HepG2 (cell line): ENCODE measurements at regions not wholly inside any gene's neighbourhood (a gene's known extent, or its start where the extent isn't known, plus 50 kb on each side); places are given as distances from the start of the nearest gene placed in this dataset.
"Not testable (repeated sequence)": the region's sequence is repeated elsewhere in the genome, so short reads cannot be mapped to it uniquely, and the experiment has no call there.

Experiments
- ARNT ChIP-seq: fragments of 450-650 bp; IDR thresholded peaks from 2 replicates; pipeline ENCODE4 v1.6.1; 2017
- MAZ ChIP-seq, 2 experiments: sonication (generic) in 1 of 2; formaldehyde crosslinking in 1 of 2; IDR thresholded peaks; 2 replicates each; pipeline versions ENCODE4 v1.5.0 to v1.6.1; 2012 to 2020; ENCODE audit warnings: low read depth in 2 of 2, mild to moderate bottlenecking in 2 of 2, borderline replicate concordance in 1 of 2, improper control_type of control experiment in 1 of 2, low read length in 1 of 2, missing genetic modification reagents in 1 of 2, moderate library complexity in 1 of 2
- POLR2AphosphoS2 ChIP-seq: IDR thresholded peaks from 2 replicates; pipeline ENCODE4 v1.6.1; 2011; ENCODE audit warnings: low read depth, low read length, improper control_type of control experiment
- POLR2AphosphoS5 ChIP-seq: IDR thresholded peaks from 2 replicates; pipeline ENCODE4 v1.6.1; 2012; ENCODE audit warnings: low read depth, low read length
- TAF1 ChIP-seq: sonication (generic); formaldehyde crosslinking; IDR thresholded peaks from 2 replicates; pipeline ENCODE4 v1.4.0; 2020; ENCODE audit warnings: missing genetic modification reagents
- ZNF12 ChIP-seq: sonication (generic); formaldehyde crosslinking; IDR thresholded peaks from 2 replicates; pipeline ENCODE4 v1.5.0; 2020; ENCODE audit warnings: missing genetic modification reagents
- TF ChIP-seq, protein P1 (sequence below): sonication (generic); formaldehyde crosslinking; IDR thresholded peaks from 2 replicates; pipeline ENCODE4 v1.5.0; 2020; ENCODE audit warnings: mild to moderate bottlenecking, missing genetic modification reagents, moderate library complexity

DNA sequence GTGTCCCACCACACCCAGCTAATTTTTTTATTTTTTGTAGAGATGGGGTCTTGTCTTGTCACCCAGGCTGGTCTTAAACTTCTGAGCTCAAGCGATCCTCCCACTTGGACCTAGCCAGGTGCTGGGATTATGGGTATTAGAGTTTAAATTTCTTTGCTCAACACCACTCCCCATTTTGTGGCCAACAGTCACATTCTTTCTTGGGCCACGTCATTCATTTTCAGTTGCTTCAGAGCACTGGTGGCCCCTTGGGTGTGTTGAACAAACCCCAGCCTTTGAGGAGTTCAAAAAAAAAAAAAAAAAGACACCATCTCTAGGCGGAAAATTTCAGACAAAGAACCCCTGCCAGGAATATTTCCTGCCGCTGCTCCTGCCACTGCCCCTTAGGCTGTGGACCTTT, 77.0 kb downstream of the SPDYE17 start:
- not testable (repeated sequence) for TF ChIP-seq POLR2AphosphoS2; POLR2AphosphoS5; ZNF12 (CRISPR knock-in tag); MAZ (IDR thresholded peaks at IDR 0.05; ENCODE audit: borderline replicate concordance, low read depth, low read length); MAZ (CRISPR knock-in tag; IDR thresholded peaks at IDR 0.05; ENCODE audit: low read depth); ARNT; TAF1
- TF ChIP-seq, protein P1, sequence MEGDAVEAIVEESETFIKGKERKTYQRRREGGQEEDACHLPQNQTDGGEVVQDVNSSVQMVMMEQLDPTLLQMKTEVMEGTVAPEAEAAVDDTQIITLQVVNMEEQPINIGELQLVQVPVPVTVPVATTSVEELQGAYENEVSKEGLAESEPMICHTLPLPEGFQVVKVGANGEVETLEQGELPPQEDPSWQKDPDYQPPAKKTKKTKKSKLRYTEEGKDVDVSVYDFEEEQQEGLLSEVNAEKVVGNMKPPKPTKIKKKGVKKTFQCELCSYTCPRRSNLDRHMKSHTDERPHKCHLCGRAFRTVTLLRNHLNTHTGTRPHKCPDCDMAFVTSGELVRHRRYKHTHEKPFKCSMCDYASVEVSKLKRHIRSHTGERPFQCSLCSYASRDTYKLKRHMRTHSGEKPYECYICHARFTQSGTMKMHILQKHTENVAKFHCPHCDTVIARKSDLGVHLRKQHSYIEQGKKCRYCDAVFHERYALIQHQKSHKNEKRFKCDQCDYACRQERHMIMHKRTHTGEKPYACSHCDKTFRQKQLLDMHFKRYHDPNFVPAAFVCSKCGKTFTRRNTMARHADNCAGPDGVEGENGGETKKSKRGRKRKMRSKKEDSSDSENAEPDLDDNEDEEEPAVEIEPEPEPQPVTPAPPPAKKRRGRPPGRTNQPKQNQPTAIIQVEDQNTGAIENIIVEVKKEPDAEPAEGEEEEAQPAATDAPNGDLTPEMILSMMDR (CRISPR knock-in tag), result not testable (repeated sequence)
